ENCODE measurements at regions not wholly inside any gene's neighbourhood (a gene's known extent, or its start where the extent isn't known, plus 50 kb on each side); places are given as distances from the start of the nearest gene placed in this dataset.

DNA sequence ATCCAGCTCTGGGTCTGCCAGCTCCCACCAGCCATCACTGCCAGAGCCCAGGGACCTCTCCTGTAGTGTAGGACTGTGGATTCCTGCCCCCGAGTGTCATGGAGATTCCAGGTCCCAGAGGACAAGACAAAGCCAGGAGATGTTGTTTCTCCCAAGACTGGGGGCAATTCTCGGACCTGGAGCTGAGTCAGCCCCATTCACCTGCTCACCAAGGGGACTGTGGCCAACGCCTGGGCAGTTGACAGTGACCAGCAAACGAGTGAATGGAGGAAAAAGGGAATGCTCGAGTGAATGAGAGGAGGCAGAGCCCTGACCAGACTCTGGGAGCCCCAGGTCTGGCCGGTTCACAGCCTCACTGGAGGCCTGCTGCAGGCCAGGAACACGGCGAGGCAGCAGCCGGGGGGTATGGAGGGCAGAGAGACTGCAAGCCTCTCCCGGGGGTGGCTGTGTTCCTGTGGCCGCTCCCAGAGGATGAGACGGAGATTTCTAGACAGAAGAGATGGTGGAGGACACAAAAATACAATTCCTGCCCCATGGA lies 61.3 kb upstream of the PRR5 start:
- TF ChIP-seq, protein P1, sequence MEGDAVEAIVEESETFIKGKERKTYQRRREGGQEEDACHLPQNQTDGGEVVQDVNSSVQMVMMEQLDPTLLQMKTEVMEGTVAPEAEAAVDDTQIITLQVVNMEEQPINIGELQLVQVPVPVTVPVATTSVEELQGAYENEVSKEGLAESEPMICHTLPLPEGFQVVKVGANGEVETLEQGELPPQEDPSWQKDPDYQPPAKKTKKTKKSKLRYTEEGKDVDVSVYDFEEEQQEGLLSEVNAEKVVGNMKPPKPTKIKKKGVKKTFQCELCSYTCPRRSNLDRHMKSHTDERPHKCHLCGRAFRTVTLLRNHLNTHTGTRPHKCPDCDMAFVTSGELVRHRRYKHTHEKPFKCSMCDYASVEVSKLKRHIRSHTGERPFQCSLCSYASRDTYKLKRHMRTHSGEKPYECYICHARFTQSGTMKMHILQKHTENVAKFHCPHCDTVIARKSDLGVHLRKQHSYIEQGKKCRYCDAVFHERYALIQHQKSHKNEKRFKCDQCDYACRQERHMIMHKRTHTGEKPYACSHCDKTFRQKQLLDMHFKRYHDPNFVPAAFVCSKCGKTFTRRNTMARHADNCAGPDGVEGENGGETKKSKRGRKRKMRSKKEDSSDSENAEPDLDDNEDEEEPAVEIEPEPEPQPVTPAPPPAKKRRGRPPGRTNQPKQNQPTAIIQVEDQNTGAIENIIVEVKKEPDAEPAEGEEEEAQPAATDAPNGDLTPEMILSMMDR (tag by site-specific recombination; IDR thresholded peaks at IDR 0.05), result no peak
- TF ChIP-seq, protein P2, sequence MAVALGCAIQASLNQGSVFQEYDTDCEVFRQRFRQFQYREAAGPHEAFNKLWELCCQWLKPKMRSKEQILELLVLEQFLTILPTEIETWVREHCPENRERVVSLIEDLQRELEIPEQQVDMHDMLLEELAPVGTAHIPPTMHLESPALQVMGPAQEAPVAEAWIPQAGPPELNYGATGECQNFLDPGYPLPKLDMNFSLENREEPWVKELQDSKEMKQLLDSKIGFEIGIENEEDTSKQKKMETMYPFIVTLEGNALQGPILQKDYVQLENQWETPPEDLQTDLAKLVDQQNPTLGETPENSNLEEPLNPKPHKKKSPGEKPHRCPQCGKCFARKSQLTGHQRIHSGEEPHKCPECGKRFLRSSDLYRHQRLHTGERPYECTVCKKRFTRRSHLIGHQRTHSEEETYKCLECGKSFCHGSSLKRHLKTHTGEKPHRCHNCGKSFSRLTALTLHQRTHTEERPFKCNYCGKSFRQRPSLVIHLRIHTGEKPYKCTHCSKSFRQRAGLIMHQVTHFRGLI (tag by site-specific recombination; IDR thresholded peaks at IDR 0.05), result no peak
- no peak for TF ChIP-seq ZNF133 (tag by site-specific recombination; IDR thresholded peaks at IDR 0.05)
- TF ChIP-seq MZF1 (tag by site-specific recombination; IDR thresholded peaks at IDR 0.05; ENCODE audit: borderline replicate concordance), result no peak
- TF ChIP-seq SALL2 (tag by site-specific recombination; IDR thresholded peaks at IDR 0.05; ENCODE audit: borderline replicate concordance), result no peak
